C1 segment of cervical spinal cord (tissue), 14 donors: ENCODE measurements at regions not wholly inside any gene's neighbourhood (a gene's known extent, or its start where the extent isn't known, plus 50 kb on each side); places are given as distances from the start of the nearest gene placed in this dataset.

Source experiments
- DNase-seq, 14 donors: peaks; one replicate each; lab custom pipeline; 2025; lab: John Stamatoyannopoulos, UW

DNA sequence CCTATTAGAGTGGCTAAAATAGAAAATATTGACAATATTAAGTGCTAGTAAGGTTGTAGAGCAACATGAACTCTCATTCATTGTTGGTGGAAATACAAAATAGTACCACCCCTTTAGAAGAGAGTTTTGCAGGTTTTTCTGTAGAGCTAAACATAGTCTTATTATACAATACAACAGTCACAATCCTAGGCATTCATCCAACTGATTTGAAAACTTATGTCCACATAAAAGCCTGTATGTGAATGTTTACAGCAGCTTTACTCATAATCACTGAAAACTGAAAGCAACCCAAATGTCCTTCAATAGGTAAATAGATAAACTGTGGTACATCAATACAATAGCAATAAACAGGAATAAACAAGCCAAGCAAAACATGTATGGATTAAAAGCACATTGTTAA lies 127.2 kb upstream of the PRNP start:
- DNase-seq, result no peak

DNA sequence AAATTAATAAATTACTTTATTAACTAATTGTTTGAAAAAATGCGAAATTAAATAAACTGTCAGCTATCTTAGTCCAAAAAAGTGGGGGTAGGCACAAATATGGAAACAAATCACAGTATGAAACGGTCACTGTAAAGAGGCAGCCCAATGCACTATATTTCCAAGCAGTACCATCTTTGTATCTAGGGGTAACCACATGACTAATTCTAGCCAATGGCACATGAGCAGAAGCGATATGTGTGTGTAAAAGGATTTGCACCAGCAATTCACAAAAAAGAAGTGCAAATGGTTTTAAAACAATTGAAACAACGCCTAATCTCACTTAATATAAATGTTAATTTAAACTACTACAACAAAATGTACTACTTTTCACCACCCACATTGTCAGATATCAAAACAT lies 129.5 kb upstream of the PRNP start:
- no peak for DNase-seq

GRCh38 chr20:4555188-4555890 lies 130.9 kb upstream of the PRNP start:
- no peak for DNase-seq

- no peak for DNase-seq
Observed at GRCh38 chr20:4554346-4554745, 131.9 kb upstream of the PRNP start.

- no peak for DNase-seq
Observed at GRCh38 chr20:4552075-4552640, 134.1 kb upstream of the PRNP start.

- no peak for DNase-seq
Observed at GRCh38 chr20:4550740-4551139, 135.5 kb upstream of the PRNP start.

DNA sequence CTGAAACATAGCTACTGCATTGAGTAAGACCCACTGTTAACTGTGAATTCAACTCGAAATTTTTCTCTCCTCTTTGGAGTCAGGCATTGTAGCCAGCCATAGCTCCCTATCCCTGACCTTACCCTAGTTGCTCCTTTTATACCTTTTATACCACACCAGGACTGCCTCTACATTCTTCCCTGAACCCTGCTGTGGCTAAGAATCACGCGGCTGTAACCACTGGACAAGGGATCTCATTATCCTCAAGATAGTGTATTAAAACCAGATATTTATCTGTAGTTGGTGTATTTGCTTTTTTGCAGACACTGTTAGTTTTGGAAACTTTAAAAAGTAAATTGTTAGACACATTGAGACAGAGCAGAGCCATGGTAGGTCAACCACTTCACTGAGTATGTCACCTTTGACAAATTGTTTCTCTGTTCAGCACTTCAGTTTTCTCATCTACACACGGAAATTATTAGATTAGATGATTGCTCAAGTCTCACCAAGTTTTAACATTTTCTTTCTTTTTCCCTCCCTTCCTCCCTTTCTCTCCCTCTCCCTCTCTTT lies 136.5 kb upstream of the PRNP start:
- DNase-seq, result no peak

- no peak for DNase-seq
Observed at GRCh38 chr20:4548552-4548951, 137.7 kb upstream of the PRNP start.

DNA sequence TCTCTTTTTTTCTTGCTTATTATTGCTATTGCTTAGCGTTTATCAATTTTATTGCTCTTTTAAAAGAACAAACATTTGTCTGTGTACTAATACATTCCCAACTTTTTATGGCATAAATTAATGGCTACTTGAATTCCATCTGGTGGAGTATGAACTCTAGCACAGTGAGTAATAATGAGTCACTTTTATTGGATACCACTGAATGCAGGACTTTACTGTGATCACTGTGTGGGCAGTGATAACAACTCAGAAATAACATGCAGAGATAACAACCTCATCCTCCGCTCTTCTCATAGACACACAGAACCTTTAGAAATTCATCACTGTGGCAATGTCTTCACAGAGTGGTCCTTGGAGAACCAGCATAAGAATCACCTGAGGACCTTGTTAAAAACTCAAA lies 139.5 kb upstream of the PRNP start:
- DNase-seq, result no peak

GRCh38 chr20:4546342-4546741 lies 139.9 kb upstream of the PRNP start:
- no peak for DNase-seq

GRCh38 chr20:4545526-4545925 lies 140.7 kb upstream of the PRNP start:
- no peak for DNase-seq

- no peak for DNase-seq
Observed at GRCh38 chr20:4544765-4545164, 141.5 kb upstream of the PRNP start.

DNA sequence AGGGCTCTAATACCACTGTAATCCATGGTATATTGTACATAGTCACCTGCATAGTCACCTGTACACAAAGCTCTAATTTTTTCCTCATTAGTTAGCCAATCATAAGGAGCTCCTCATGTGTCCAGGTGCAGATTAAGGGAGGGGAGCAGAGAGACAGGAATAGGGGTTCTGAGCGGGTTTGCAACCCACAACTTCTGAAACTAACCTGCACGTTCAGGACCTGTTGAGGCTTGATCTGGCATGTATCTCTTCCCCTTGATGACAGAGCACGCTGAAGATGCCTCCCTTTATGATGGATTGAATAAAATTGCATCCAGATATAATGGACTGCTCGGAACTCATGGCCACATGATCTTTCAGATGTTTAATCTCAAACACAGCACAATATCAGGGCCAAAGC lies 144.0 kb upstream of the PRNP start:
- DNase-seq, result no peak

DNA sequence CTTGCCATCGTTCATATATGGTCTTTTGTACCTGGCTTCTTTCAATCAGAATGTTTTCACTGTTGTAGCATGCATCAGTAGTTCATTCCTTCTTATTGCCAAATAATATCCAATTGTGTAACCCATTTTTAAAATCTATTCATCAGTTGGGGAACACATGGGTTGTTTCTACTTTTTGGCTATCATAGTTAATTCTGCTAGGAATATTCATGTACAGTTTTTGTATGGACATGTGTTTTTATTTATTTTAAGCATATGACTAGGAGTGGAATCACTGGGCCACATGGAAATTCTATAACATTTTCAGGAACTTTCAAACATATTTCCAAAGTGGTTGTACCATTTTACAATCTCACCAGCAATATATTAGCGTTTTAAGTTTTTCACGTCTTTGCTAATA lies 151.9 kb upstream of the PRNP start:
- no peak for DNase-seq

- no peak for DNase-seq
Observed at GRCh38 chr20:4533368-4534133, 152.7 kb upstream of the PRNP start.

GRCh38 chr20:4532772-4533171 lies 153.5 kb upstream of the PRNP start:
- DNase-seq, result no peak

- no peak for DNase-seq
Observed at GRCh38 chr20:4524792-4525191, 161.5 kb upstream of the PRNP start.

DNA sequence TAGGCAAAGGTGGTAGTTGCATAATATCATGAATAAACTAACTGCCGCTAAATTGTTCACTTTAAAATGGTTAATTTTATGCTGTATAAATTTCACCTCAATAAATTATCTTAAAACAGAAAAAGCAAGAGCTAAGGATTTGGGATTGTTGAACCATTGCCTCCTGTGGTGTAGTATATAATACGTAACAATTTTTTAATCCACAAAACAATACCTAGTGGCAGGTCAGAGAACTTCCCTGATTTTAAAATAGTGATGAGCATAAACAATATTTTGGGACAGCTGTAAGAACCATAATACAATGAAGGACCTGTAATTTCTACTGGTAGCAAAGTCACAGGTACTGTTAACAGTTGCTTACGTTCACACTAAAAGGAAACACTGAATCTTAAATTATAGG lies 161.9 kb upstream of the PRNP start:
- no peak for DNase-seq

- no peak for DNase-seq
Observed at GRCh38 chr20:4522310-4522709, 163.9 kb upstream of the PRNP start.

GRCh38 chr20:4521170-4521968 lies 164.9 kb upstream of the PRNP start:
- DNase-seq, result no peak

- DNase-seq, result no peak
Observed at GRCh38 chr20:4519534-4519933, 166.7 kb upstream of the PRNP start.

DNA sequence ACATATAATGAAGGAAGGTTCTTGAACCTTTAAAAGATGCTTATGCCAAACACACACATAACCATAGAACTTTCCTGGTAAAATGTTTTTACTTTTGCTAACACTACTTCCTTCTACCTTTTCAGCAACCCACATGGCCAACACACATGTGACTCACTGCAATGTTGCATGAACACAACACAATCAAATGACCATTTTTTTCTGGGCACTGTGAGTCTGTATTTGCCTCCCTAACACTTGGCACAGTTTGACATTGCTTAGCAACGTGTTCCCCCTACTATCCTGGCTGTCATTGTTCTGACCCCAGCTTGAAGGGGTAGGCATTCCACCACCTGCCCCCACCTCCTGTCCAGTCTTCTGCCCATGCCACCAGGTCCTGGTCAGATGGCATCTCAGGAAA lies 169.4 kb upstream of the PRNP start:
- DNase-seq, result no peak
